ENCODE measurements at regions not wholly inside any gene's neighbourhood (a gene's known extent, or its start where the extent isn't known, plus 50 kb on each side); places are given as distances from the start of the nearest gene placed in this dataset.

DNA sequence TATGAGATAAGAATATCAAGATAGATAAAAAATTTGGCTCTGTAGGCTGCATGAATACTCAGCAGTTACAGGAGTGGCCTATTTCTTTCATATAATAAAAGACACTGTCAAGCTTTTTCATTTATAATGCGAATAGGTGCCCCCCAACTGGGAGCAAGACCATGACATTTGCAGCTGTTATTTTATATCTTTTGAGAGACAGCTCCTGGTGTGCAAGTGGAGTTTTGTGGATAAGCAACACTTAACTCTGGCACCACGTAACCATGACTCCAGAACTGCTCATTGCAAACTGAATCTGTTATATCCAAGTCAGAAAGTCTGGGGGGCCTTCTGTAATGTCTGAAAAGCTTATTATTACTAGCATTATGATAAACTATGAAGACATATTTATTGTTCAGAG lies 1372.4 kb downstream of the C4orf33 start:
- TF ChIP-seq BHLHE40 (IDR thresholded peaks at IDR 0.05; ENCODE audit: borderline replicate concordance): no peak
- TF ChIP-seq FOXA1 (IDR thresholded peaks at IDR 0.05): no peak
- no peak for TF ChIP-seq NFRKB (IDR thresholded peaks at IDR 0.05)
- no peak for TF ChIP-seq FOXK2 (IDR thresholded peaks at IDR 0.05)
- TF ChIP-seq TARDBP (IDR thresholded peaks at IDR 0.05): no peak
- no peak for TF ChIP-seq SP1 (IDR thresholded peaks at IDR 0.05)
- TF ChIP-seq ARNT (IDR thresholded peaks at IDR 0.05): no peak
- no peak for TF ChIP-seq ZNF384 (IDR thresholded peaks at IDR 0.05)
- TF ChIP-seq CTBP1 (IDR thresholded peaks at IDR 0.05; ENCODE audit: borderline replicate concordance): no peak
- no peak for TF ChIP-seq ELF4 (IDR thresholded peaks at IDR 0.05)
- no peak for TF ChIP-seq HDGF (IDR thresholded peaks at IDR 0.05; ENCODE audit: borderline replicate concordance)
- TF ChIP-seq L3MBTL2 (conservative IDR thresholded peaks at IDR 0.05): no peak

All from HEK293T (cell line).